Body of pancreas (tissue), 4 donors: ENCODE measurements at regions not wholly inside any gene's neighbourhood (a gene's known extent, or its start where the extent isn't known, plus 50 kb on each side); places are given as distances from the start of the nearest gene placed in this dataset.

Experiments used
- ATAC-seq: fragments of 150-250 bp; one replicate; pipeline ENCODE4 v1.9.1; 2016
- DNase-seq, 4 donors: peaks; one replicate each; pipeline ENCODE4 v3.0.0-alpha.2; 2019
- H3K27ac ChIP-seq, 4 donors: fragments of 200-600 bp; sonication (generic); 1 replicate in 3 of 4; 2 replicates in 1 of 4; pipeline versions ENCODE4 v1.5.1 to v1.6.1; 2016 to 2019; ENCODE audit warnings: mild to moderate bottlenecking in 1 of 4, mixed read lengths in 1 of 4, moderate library complexity in 1 of 4
- H3K27me3 ChIP-seq, 2 donors: fragments of 200-600 bp; sonication (generic); one replicate each; pipeline ENCODE4 v1.6.0; 2016; ENCODE audit warnings: mild to moderate bottlenecking in 1 of 2
- H3K36me3 ChIP-seq, 2 donors: fragments of 200-600 bp; sonication (generic); replicated peaks in 1 of 2; 2 replicates each; pipeline ENCODE4 v1.5.1; 2016; ENCODE audit warnings: low read depth in 2 of 2; ENCODE audit not compliant: insufficient read depth in 1 of 2
- H3K4me1 ChIP-seq: fragments of 200-600 bp; sonication (generic); one replicate; pipeline ENCODE4 v1.6.0; 2016
- H3K4me3 ChIP-seq, 2 donors: fragments of 200-600 bp; sonication (generic); 1 replicate in 1 of 2; 2 replicates in 1 of 2; pipeline ENCODE4 v1.5.1; 2016 to 2019
- H3K9me3 ChIP-seq, 3 donors: fragments of 200-600 bp; sonication (generic); 1 replicate in 2 of 3; 2 replicates in 1 of 3; pipeline ENCODE4 v1.5.1; 2016
- CTCF ChIP-seq, 7 experiments: fragments of 450-650 bp in 4 of 7; fragments of 200-600 bp in 3 of 7; sonication (generic) in 3 of 7; IDR thresholded peaks; one replicate each; pipeline ENCODE4 v1.5.1; 2016 to 2019; ENCODE audit warnings: antibody characterized with exemption in 7 of 7
- POLR2A ChIP-seq, 3 donors: fragments of 450-650 bp; IDR thresholded peaks; one replicate each; pipeline ENCODE4 v1.6.1; 2016; ENCODE audit warnings: antibody characterized with exemption in 3 of 3, mild to moderate bottlenecking in 2 of 3
- WGBS, 2 donors: methylation state at CpG; one replicate each; pipeline ENCODE4 v1.1.5; 2017; 5-methylcytosine and 5-hydroxymethylcytosine counted together
- intact Hi-C: fragments of 100-400 bp; cut with DNase I; formaldehyde crosslinking; loops from one replicate; pipeline ENCODE4 v1.15.1; 2023

DNA sequence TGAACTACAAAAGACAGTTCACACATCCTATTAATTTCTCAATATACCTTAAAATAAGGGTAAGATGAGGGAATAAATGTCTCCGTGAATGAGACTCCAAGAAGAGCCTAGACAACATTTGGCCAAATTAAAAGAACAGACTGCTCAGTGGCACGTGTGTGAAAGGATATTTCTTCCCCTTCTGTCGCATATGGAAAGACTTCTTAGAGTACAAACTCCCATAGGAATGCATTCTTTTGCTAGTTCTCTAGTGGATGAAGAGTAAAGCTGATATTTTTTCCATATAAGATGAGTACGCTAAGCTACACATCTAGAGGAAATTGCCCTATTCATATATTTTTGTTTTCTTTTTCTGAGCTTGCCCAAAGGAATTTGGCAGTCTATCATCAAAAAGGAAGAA, 710.0 kb upstream of the ID2 start:
- Histone ChIP-seq H3K4me1 (no peaks in the 10 kb centered on the region), H3K4me3 (no peak overlapping the region), H3K27ac (no peak overlapping the region), H3K27me3 (no peaks in the 10 kb centered on the region), H3K9me3 (no peaks in the 10 kb centered on the region), H3K36me3 (no peaks in the 10 kb centered on the region)
- DNase-seq (no peak), ATAC-seq (no peak)
- WGBS, 2 donors: 84 to 85% methylated on average over 4 of the region's 4 CpGs
- TF ChIP-seq CTCF (IDR thresholded peaks at IDR 0.05) (no peak), POLR2A (IDR thresholded peaks at IDR 0.05) (no peak)
- intact Hi-C loops: no loop called here

DNA sequence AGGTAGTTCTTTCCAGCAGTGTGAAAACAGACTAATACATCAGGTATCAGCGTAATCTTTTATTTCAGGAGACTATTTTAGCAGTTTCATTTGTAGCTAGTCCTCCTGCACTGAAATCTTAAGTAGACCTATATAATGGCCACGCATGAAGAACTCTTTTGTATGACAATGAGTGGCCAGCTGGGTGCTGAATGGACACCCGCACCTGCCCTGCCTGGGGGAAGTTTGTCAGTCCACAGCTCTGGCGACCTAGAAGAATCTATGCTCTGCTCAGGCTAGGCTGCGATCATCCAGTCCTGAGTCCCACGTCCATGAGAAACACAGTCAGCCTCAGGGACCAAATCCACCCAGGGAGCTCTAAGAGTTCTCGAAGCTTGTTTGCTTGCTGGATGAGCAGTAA, 709.2 kb upstream of the ID2 start:
- no peak for DNase-seq
- Histone ChIP-seq H3K27me3 (no peaks in the 10 kb centered on the region), H3K9me3 (no peaks in the 10 kb centered on the region), H3K27ac (no peak overlapping the region), H3K4me1 (no peaks in the 10 kb centered on the region), H3K36me3 (no peaks in the 10 kb centered on the region), H3K4me3 (no peak overlapping the region)
- 87 to 91% methylated on average over 7 of the region's 7 CpGs for WGBS, 2 donors
- ATAC-seq: no peak
- TF ChIP-seq CTCF (IDR thresholded peaks at IDR 0.05) (no peak), POLR2A (IDR thresholded peaks at IDR 0.05) (no peak)
- intact Hi-C loops: no loop called here

DNA sequence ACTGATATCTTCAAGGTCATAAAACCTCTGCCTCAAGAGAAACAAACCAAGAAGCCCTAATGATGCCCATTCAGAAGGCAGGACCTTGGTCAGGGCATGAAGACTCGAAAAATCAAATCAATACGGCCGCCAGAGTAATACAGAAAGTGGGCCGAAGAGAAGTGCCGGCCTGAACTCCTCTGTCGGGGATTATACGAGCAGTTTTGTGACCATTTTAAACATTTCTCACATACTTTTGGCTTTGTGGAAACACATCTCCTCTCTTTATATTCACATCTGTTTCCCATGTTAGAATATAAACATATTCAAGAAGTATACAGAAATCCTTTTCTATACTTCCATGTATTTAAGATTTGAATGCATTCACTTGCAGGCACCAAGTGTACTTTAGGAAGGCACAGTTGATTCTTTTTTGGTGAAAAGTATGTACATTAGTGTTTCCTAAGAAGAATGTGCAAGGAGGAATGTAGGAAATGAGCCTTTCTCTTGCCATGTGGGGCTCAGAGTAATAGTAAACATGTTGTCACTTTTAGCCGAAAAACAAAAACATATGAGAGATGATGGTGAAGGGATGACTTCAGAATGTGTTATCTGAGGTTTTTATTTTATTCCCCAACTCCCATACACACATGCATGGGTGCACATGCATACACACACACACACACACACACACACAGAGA, 707.9 kb upstream of the ID2 start:
- intact Hi-C loops: no loop called here
- WGBS, 2 donors: 88% methylated on average over 8 of the region's 8 CpGs

GRCh38 chr2:7974936-7975335, 706.9 kb upstream of the ID2 start:
- DNase-seq (no peak), ATAC-seq (no peak)
- intact Hi-C loops: no loop called here
- H3K27ac ChIP-seq: no peak overlapping the region
- WGBS, 2 donors: 83 to 84% methylated on average over 5 of the region's 5 CpGs
- no peaks in the 10 kb centered on the region for H3K4me1 ChIP-seq
- H3K4me3 ChIP-seq: no peak overlapping the region
- TF ChIP-seq POLR2A (IDR thresholded peaks at IDR 0.05): no peak
- no peak for TF ChIP-seq CTCF (IDR thresholded peaks at IDR 0.05)
- H3K36me3 ChIP-seq: no peaks in the 10 kb centered on the region
- no peaks in the 10 kb centered on the region for H3K9me3 ChIP-seq
- H3K27me3 ChIP-seq: no peaks in the 10 kb centered on the region

More for the DNA sequence above, 707.9 kb upstream of the ID2 start:
- no peaks in the 10 kb centered on the region for H3K4me1 ChIP-seq
- DNase-seq (no peak), ATAC-seq (no peak)
- no peak overlapping the region for H3K4me3 ChIP-seq
- no peaks in the 10 kb centered on the region for H3K36me3 ChIP-seq
- H3K27me3 ChIP-seq: no peaks in the 10 kb centered on the region
- no peak overlapping the region for H3K27ac ChIP-seq
- no peaks in the 10 kb centered on the region for H3K9me3 ChIP-seq
- TF ChIP-seq CTCF (IDR thresholded peaks at IDR 0.05) (no peak), POLR2A (IDR thresholded peaks at IDR 0.05) (no peak)

DNA sequence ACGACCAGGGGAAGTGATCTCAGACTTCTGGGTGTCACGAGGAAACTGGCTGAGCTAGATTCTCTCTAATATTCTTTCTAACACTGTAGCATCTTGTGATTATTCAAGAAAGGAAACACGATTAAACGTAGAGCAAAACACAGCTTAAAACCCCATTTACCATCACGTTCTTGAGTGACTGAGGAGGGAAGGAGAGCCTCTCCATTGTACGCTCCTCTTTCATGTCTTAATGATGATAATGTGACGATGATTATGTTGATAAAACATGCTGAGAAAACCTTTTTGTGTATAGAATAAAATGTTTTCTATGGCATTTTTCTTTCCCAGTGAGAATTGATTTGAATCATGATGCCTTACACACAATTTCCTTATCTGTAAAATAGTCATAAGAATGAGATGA, 705.6 kb upstream of the ID2 start:
- no peak for ATAC-seq
- Histone ChIP-seq H3K4me3 (no peak overlapping the region), H3K4me1 (no peaks in the 10 kb centered on the region), H3K9me3 (no peaks in the 10 kb centered on the region), H3K36me3 (no peaks in the 10 kb centered on the region), H3K27me3 (no peaks in the 10 kb centered on the region), H3K27ac (no peak overlapping the region)
- 71 to 81% methylated on average over 7 of the region's 7 CpGs for WGBS, 2 donors
- TF ChIP-seq POLR2A (IDR thresholded peaks at IDR 0.05) (no peak), CTCF (IDR thresholded peaks at IDR 0.05) (no peak)
- intact Hi-C loops: no loop called here
- no peak for DNase-seq
